Retina (tissue), 1 donor: ENCODE measurements at regions not wholly inside any gene's neighbourhood (a gene's known extent, or its start where the extent isn't known, plus 50 kb on each side); places are given as distances from the start of the nearest gene placed in this dataset.
"Not testable (repeated sequence)": the region's sequence is repeated elsewhere in the genome, so short reads cannot be mapped to it uniquely, and the experiment has no call there.

Source experiments
- DNase-seq: peaks from one replicate; pipeline ENCODE4 v3.0.0-alpha.2; 2016

DNA sequence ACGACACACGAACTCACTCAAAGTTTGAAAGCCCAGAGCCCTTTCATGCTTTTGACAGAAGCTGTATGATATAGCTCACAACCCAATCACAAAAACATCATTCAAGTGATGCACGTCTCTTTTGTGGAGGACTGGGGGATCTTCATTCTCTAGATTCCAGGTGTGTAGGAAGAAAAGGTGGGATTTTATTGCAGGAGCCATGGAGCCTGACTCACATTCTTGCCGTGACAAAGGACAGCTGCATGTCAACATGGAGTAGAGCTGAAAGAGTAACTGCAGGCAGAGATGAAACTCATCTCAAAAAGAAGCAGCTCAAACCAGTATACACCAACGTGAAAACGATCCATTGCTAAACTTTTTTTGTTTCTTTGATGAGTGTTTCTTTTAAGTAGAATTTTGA is 50.9 kb upstream of the PDE1A start:
- no peak for DNase-seq

DNA sequence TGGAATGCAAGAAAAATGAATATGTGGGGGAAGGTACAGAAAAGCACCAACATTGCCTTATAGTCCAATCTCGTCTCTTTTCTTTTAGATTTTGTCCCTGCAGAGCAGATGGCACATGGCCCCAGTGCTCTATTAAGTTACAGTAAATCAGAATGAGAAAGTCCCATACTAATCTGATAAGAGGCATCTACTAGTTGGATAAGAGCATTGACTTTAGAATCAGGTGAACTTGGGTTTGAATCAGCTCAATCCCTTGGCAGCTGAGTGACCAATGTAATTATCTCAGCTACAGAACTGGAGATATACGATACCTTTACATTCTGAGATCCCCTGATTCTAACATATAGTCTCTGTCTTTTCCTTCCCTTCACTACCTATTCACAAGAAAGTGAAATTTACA is 54.8 kb upstream of the PDE1A start:
- DNase-seq = no peak

DNA sequence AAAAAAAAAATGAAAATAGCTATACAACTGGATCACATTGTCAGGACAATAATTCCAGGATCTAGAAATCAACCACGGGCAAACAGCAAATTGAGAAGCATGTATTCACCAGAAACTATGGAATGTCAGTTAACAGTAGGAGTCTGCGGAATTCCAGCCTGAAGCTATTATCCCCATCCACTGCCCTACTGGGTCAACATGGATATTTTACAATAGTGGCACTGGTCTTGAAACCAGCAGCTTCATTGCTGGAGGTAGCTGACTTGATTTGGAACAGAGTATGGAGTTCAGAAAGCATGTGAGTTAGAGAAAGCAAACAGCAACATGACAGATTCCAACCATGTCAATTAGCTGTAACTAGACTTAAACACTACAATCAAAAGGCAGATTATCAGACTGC is 55.7 kb upstream of the PDE1A start:
- no peak for DNase-seq

DNA sequence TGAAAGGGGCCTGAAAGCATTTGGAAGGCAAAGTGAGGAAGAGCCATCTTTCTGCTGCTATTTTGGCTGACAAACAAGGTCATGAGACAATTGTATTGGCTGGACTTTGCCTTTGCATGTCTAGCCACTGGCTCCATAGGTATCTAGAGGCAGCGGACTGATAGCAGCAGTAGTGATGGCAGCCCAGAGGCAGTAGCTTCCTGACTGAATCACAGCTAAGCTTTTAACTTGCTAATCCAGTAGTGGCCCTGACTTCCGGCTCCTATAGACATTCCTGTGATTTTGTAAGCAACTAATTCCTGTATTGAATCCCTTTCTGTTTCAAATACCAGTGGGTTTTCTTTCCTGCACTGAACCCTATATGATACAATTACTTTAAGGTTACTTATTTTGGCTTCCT is 69.8 kb upstream of the PDE1A start:
- no peak for DNase-seq

DNA sequence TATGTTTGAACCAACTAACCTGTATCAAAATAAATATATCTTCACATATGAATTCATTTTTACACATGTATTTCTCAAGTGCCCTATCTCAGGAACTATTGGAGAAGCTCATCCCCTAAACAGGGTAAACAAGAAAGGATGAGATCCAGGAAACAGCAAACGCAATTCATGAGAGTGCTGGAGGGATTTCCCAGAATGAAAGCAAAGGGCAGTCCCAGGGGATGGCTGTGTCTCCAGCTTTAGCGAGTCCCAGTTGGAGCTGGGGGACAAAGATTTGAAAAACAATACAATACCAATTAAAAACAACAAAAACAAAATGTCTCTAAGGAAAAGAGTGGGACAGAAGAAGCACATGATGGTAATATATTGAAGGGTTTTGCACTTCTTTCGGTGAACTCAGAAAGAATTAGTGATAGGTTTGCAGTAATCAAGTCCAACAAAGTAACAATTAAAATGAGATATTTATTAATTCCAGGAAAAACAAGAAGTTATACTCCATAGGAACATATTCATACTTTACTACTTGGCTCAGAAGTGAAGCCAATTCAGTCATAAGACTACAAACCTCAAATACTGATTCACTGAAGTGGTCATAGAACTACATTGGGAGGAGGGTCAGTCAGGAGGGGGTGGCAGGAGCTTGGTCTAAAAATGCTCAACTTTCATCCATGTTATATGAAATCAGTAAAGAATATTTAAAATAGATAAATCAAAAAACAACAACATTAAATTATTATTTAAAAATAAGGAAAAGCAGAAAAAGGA is 73.1 kb upstream of the PDE1A start:
- DNase-seq = no peak

DNA sequence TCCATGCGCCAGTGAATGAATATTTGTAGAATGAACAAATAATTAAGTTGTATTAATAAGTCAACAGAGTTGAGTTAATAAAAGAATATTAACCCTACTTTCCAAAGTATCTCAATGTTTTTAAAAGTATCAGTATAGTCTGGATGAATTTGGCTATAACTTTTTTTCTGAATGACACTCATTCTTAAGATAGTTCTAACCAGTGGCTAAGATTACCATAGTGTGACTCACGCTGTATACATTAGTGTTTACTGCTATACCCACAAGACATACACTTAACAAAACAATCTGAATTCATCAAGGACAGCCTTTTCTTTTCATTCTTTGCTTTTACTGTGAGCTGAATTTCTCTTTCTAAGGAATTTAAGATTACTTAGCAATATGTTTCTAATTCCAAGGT is 77.0 kb upstream of the PDE1A start:
- no peak for DNase-seq

DNA sequence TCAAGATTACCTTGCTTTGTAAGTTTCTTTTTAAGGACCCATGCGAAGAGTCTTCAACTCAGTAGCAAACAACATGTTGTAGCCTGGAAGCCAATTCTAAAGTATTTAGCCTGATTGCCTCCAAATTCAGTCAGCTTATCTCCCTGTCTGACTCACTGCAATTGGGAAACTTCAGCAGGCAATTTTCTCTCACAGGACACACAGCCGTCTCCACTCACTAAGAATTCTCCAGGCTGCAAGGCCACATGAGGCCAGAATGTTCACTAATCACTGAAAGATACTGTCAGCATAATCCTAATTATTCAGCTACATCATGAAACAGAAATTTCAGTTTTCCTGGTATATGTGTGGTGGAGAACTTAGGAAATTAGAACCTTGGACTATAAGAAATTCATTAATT is 78.1 kb upstream of the PDE1A start:
- DNase-seq = no peak

DNA sequence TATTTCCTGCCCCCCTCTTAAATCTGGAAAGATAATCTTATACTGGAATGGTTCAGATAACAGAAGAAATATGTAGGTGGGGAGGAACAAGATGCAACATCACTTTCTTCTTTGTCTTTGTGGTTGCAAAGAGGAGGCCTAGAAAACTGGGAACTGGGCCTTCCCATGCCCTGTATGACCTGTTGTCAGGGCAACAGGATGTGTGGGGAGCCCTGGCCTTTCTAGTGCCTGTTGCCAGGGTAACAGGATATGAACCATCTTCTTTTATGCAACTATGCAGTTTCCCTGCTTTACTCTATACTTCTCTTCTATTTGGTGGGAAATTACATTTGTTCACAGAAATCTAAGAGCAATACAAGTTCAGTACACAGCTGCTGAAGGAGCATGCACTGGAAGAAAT is 79.8 kb upstream of the PDE1A start:
- DNase-seq = peak; percentile 8

DNA sequence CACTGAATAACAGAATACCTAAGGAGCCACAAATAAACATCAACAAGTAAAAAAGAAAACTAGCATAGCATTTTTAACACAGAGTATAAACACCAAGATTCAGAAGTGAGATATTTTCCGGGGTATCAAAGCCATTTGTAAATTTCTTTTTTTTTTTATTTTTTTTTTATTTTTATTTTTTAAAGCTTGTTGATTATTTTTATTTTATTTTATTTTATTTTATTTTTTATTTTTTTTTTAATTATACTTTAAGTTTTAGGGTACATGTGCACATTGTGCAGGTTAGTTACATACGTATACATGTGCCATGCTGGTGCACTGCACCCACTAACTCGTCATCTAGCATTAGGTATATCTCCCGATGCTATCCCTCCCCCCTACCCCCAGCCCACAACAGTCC is 81.7 kb upstream of the PDE1A start:
- not testable (repeated sequence) for DNase-seq

DNA sequence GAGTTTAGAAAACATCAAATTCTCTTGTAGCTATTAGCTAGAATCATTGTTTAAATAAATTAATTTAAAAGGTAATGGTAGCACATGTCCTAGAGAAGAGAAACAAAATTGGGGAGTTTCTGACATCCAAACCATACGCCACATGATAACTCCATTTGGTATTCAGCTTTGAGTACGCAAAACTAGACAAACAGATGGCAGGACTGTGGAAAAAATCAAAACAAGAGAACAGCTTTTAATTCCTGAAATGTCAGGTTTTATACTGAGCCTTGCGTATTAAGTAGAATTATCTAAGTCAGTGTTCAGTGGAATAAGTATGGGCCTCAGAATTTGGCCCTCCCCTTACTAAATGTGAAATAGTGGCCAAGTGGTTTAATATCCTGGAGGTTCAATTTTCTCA is 82.4 kb upstream of the PDE1A start:
- no peak for DNase-seq

DNA sequence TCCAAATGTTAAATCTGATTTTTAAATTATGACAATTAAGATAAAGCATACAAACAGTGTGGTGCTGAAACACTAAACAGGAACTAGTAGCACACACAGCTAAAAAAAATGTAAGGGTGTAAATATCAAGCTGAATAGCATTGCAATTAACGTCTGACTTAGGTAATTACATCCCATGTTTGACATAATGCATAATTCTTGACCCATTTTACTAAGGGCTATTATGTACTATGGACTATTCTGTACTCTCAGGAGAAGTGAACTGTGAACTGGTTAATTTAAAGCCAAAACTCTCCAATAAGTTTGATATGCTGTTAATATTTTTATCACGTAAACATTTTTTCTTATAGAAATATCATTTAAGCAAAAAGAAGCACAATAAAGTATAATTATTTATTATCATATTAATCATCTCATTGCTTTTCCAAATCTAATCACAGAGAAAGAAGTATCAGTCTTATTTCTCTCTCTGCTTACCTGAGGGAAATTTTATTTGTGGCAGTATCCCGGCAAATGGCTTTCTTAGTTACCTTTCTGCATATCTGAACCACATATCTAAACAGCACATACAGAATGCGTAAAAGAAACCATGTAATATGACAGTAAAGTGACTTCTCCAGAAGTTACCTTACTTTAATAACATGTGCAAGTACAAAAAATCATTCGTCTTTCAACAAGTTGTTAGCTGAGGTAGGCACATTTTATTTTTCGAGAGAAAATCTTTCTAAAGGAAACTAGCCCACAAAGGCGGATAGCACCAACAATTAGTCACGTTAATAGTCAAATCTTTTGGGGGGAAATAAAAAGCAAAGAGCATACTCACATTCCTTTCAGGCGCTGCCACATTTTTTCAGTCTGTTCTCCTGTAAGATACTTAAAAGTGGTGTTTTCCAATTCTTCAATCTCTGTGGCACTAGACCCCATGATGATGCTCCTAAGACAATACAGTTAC is 94.9 kb upstream of the PDE1A start:
- no peak for DNase-seq

DNA sequence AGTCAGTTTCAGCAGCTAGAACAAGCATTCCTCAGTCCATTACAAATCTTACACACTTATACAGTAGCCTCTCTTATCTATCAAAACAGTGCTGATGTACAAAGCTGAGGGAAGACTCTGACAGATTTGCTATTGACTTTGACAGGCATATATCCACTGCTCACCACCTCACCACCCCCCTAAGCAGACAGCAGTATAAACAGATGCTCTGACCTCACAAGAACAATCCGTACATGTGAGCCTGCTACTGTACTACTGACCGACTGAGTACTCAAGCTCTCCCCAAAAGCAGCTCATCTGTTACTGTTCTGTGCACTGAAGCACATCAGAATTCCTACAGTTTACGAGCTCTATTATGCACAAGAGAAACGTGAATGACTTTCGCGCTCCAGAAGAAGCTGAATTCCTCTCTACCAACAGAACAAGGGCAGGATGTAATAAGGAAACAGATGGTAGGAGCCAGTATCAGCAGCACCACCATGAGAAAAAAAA is 95.6 kb upstream of the PDE1A start:
- peak; percentile 64 for DNase-seq

DNA sequence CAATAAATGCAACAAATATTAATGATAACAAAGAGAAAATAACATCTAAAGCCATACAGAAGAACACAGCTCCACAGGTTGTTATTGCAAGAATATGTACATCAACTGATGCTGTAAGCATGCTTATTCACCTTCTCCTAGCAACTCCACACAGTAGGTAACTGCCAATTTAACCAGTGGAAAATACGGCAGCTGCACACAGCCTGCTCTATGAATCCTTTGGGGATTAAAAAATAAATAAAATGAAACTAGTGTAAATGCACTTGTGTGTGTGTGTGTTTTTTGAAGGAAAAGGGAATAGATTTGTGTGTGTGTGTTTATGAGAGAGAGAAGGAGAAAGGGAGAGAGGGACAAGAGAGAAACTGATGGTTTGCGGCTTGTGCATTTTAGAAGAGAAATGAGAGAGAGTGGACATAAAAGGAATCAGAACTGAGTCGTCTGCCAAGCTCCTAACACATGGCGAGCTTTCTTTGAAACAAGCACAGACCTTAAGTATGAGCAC is 96.2 kb upstream of the PDE1A start:
- peak; percentile 33 for DNase-seq

DNA sequence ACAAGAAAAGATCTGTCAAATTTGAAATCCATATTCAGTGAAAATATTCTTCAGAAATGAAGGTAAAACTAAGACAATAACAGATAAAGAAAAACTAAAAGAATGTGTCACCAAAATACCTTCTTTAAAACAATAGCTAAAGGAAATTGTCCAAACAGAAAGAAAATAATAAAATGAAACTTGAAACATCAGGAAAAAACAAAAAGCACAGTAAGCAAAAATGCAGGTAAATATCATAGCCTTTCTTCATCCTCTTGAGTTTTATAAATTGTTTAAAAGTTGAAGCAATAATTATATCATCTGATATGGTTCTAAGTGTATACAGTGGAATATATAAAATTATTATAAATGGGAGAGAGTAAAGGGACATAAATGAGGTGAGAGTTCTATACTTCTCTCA is 103.8 kb upstream of the PDE1A start:
- no peak for DNase-seq

DNA sequence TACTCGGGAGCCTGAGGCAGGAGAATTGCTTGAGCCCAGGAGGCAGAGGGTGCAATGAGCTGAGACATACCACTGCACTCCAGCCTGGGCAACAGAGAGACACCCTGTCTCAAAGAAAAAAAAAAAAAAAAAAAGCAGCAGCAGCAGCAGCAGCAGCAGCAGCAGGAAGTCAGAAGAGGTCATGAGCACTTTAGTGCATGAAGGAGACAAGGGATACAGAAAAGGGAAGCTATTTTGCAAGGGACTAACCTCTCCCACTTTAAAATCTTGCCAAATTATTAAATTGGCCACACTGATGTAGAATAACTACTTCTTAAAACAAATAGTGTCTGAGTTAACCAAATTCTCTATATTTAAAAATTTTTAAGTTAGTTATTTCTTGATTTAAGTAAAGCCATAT is 113.4 kb upstream of the PDE1A start:
- no peak for DNase-seq

DNA sequence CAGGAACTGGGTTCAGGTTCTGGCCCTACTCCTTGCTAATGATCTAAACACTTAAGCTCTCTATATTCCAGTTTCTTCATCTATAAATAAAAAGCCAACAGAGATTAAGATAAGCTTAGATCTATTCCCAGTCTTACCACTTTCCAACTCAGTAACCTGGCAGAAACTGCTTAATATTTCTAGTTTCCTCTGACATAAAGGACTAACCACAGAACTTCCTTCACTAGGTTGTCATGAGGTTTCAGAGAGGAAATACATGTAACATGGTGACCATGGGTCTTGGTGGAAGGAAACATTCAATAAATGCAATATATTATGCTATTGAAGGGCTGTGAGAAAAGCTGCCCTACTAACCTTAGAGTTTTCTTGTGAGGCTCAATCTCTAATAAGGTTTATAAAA is 114.4 kb upstream of the PDE1A start:
- DNase-seq = no peak

DNA sequence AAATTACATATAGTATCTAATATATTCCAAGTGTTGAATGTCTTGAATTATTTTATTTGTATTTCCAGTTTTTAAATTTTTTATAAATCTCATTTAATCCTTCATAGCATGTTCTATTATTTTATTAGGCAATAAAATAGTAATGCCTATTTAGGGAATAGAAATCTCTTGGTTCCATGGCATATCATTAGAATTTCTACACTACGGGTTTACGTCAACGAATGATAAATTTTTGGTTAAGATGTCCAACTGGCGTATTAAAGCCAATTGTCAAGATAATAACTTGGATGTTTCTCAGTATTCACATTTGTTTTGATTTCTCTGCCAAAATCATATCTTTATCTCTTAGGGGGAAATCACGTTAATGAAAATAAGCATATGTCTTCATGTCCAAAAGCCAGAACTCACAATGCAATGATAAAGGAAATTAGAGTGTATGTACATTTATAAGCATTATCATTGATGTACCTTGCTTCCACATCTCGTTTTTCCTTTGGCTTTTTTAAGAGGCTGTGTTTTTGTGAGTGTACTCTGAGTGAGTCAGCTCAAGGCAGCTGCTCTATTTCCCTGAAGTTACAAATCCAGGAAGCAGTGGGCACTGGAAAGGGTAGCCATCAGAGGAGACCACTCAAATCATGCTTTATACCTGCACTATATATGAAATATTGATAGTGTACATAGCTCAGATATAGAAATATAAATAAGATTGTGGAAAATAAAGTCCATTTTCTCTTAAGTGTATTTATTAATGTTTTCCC is 115.8 kb upstream of the PDE1A start:
- DNase-seq = no peak

DNA sequence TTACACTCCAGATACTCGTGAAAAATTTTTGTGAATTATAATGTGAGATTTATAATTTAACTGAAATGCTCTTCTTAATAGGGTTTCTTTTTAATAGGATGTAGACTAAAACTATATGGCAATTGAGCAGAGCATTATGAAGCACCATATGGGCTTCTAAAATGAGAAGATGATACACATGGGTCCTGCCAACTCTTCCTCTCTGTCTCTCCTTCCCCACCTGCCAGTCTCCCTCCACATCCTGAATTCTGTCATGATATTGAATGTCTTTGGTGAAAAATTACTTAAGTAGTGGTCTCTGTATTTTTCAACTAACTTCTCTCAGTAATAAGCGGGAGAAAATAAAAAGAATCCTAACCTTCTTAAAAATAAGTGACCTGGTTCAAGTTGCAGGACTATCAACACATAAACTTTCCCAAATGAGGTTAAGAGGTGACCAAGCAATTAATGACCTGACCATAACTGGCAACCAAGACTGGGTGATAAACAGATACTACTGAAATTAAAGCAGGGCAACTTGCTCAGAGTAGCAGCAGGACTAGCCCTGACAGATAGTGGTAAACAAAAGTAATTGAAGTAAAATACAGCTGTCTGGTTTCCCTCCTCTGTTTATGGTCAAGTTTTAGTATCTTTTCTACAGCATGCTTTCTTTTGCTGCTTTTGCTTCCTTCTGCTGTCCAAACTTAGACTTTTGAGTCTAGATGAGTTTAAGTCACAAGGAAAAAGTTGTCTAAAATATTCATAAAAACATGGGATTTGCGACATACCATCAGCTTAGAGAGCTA is 117.1 kb upstream of the PDE1A start:
- DNase-seq = no peak

DNA sequence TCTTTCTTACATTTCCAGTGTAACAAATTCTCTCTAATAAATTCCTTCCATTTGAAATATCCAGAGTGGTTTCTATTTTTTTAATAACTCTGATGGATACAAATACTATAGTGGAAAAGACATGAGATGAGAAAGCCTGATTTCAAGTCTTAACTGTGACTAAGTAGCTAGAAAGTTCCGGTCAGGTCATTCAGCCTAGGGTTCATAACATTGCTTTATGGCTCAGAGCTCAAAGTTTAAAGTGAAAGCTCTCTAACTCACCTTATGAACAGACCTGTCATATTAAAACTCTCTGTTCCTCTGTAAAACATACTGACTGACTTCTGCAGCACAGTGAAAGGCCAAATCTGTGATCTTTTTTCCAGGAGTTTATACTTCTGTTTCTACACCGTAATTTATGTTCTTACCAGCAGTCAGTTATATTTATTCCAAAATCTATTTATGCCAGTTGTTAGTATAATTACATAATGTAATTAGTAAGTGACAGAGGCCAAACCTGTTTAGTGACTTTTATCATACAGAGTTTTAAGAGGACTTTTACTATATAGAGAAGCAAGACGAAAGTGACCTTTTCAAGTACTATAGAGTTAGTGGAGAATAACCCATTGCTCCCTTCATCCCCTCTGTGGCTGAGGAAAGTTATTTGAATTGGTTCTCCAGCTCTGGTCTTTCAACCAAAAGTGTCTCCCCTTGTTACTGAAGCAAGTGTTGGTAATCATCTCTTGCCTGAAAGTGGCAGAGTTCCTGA is 118.8 kb upstream of the PDE1A start:
- no peak for DNase-seq

DNA sequence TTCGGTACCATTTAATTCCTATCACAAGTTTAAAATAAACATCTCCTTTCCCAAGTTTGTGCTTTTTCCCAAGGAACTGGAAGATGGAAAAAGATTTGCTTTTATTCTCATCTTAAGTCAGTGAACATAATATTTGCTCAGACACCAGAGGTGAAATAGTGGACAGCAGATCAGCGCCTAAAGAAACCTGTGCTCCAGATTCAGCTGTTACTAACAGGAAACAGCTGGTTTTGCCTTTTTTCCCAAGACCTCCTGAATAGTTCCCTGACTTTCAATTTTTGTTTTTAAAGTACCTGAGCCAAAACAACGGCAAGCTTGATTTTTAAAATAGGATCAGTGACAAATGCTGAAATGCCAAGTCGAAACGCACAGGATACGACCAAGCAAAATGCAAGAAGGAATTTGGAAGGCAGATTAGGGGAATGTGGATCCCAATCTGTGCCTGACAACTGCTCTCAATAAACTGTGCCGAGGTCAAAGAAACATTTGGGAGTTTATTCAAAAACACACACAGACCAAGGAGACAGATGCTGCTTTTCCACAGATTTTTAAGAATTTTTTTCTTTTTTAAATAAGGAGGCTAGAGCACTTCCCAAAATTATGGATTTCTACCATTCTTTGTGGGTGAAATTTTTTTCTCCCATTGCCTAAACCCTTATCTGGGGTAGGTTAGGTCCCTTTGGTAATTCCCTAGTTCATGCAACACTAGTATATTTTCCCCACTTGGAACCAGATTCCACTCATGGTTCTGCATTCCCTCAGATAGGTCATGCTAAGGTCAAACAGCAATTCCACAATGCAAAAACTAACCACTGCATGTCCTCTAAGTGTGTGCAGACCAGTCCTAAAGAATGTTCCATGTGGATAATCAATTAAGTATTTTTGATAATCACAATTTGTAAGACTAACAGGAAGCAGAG is 121.5 kb upstream of the PDE1A start:
- no peak for DNase-seq
